ENCODE measurements at regions not wholly inside any gene's neighbourhood (a gene's known extent, or its start where the extent isn't known, plus 50 kb on each side); places are given as distances from the start of the nearest gene placed in this dataset.

- Histone ChIP-seq H3K27ac (replicated peaks) (peak overlapping the region; percentile 61), H3K36me3 (peaks cover 8% of the 10 kb centered on the region)
These were observed 182.1 kb upstream of the NUDT6 start for GRCh38 chr4:123104310-123105025.

GRCh38 chr4:123105026-123105420 is 182.6 kb upstream of the NUDT6 start:
- TF ChIP-seq CTCF (IDR thresholded peaks at IDR 0.05; ENCODE audit: borderline replicate concordance) = no peak
- intact Hi-C loops (cut with micrococcal nuclease) = loop anchor here (10.0 kb wide), 1 partner anchor 1160 kb away; no protein-coding TSS in a partner anchor
- Histone ChIP-seq H3K4me1 (peaks cover 24% of the 10 kb centered on the region), H3K4me3 (no peak overlapping the region), H3K27ac (replicated peaks) (peak overlapping the region; percentile 61), H3K9me3 (replicated peaks) (no peaks in the 10 kb centered on the region), H3K36me3 (peaks cover 8% of the 10 kb centered on the region), H3K27me3 (ENCODE audit: low read depth) (no peaks in the 10 kb centered on the region)
- DNase-seq = no peak

More at GRCh38 chr4:123104310-123105025, 182.1 kb upstream of the NUDT6 start:
- H3K4me3 ChIP-seq = no peak overlapping the region
- intact Hi-C loops (cut with micrococcal nuclease) = loop anchor here (5.0 to 10.0 kb wide), 2 partner anchors 1008 to 1160 kb away; no protein-coding TSS in a partner anchor
- DNase-seq = no peak
- no peaks in the 10 kb centered on the region for H3K27me3 ChIP-seq (ENCODE audit: low read depth)
- no peaks in the 10 kb centered on the region for H3K9me3 ChIP-seq (replicated peaks)
- H3K4me1 ChIP-seq = peaks cover 18% of the 10 kb centered on the region
- TF ChIP-seq CTCF (IDR thresholded peaks at IDR 0.05; ENCODE audit: borderline replicate concordance) = no peak

GRCh38 chr4:123106747-123107146 is 184.3 kb upstream of the NUDT6 start:
- Histone ChIP-seq H3K4me1 (peaks cover 33% of the 10 kb centered on the region), H3K36me3 (peaks cover 8% of the 10 kb centered on the region), H3K27me3 (ENCODE audit: low read depth) (no peaks in the 10 kb centered on the region), H3K4me3 (no peak overlapping the region), H3K9me3 (replicated peaks) (no peaks in the 10 kb centered on the region), H3K27ac (replicated peaks) (no peak overlapping the region)
- intact Hi-C loops (cut with micrococcal nuclease) = loop anchor here (10.0 kb wide), 1 partner anchor 1158 kb away; no protein-coding TSS in a partner anchor
- DNase-seq = no peak
- TF ChIP-seq CTCF (IDR thresholded peaks at IDR 0.05; ENCODE audit: borderline replicate concordance) = no peak

DNA sequence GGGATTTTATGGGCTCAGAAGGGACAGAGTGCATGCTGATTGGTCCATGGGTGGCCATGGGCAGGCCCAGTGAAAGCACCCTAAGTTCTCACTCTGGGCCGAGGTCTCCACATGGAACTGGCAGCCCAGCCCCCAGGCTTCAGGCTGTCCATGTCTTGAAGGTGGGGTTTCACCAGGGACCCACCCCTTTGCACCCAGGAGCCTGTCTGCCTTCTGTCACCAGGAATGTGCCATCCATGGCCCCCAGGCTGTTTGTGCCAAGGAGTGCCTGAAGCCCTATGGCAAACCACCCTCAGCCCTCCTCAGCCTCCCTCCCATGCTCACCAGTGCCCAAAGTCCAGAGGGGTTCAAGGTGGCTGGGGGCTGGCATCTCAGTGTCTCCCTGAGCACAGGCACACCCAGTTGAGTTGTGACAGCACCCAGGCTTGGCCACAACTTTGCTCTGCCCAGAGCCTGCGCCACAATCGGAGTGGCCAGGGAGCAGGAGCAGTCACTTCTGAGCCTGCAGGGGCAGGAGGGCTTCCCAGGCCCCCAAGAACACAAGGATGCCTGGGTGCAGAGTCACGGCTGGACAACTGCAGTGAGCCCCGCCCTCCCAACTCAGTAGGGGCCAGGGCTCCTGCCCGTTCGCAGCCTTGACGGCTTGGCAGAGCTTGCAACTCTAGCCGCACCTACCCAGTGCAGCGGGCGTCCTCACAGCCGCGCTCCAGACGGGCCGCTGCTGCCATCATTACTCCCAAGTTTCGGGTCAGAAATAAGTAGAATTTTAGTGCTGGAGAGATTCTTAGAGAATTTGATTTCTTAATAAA is 185.3 kb upstream of the NUDT6 start:
- no peak for TF ChIP-seq CTCF (IDR thresholded peaks at IDR 0.05; ENCODE audit: borderline replicate concordance)
- DNase-seq = no peak
- peaks cover 33% of the 10 kb centered on the region for H3K4me1 ChIP-seq
- H3K4me3 ChIP-seq = no peak overlapping the region
- intact Hi-C loops (cut with micrococcal nuclease) = loop anchor here (10.0 kb wide), 1 partner anchor 1157 kb away; no protein-coding TSS in a partner anchor
- peaks cover 8% of the 10 kb centered on the region for H3K36me3 ChIP-seq
- no peak overlapping the region for H3K27ac ChIP-seq (replicated peaks)
- H3K9me3 ChIP-seq (replicated peaks) = no peaks in the 10 kb centered on the region
- H3K27me3 ChIP-seq (ENCODE audit: low read depth) = no peaks in the 10 kb centered on the region

- intact Hi-C loops (cut with micrococcal nuclease) = loop anchor here (10.0 kb wide), 1 partner anchor 1156 kb away; no protein-coding TSS in a partner anchor
- H3K27me3 ChIP-seq (ENCODE audit: low read depth) = no peaks in the 10 kb centered on the region
- no peak for DNase-seq
- H3K9me3 ChIP-seq (replicated peaks) = no peaks in the 10 kb centered on the region
- no peak for TF ChIP-seq CTCF (IDR thresholded peaks at IDR 0.05; ENCODE audit: borderline replicate concordance)
- H3K4me1 ChIP-seq = peaks cover 28% of the 10 kb centered on the region
- peaks cover 8% of the 10 kb centered on the region for H3K36me3 ChIP-seq
- H3K4me3 ChIP-seq = no peak overlapping the region
- no peak overlapping the region for H3K27ac ChIP-seq (replicated peaks)
These were observed 186.7 kb upstream of the NUDT6 start for GRCh38 chr4:123109139-123109538.

All from left ventricle myocardium inferior (tissue), 1 donor.